Dermis microvascular lymphatic vessel endothelial cell (primary cell): ENCODE measurements at regions not wholly inside any gene's neighbourhood (a gene's known extent, or its start where the extent isn't known, plus 50 kb on each side); places are given as distances from the start of the nearest gene placed in this dataset.

Experiments used
- DNase-seq, 2 donors: peaks; one replicate each; pipeline versions ENCODE4 v3.0.0 to v3.0.0-alpha.2; 2010; ENCODE audit warnings: low read depth in 2 of 2

- DNase-seq = no peak
Observed at GRCh38 chr6:67391955-67392354, 1243.1 kb upstream of the ADGRB3 start.

- no peak for DNase-seq
Observed at GRCh38 chr6:67369679-67370078, 1265.4 kb upstream of the ADGRB3 start.

- no peak for DNase-seq
Observed at GRCh38 chr6:67362976-67363375, 1272.1 kb upstream of the ADGRB3 start.

- DNase-seq = no peak
Observed at GRCh38 chr6:67361264-67361663, 1273.8 kb upstream of the ADGRB3 start.

GRCh38 chr6:67358241-67358640 lies 1276.8 kb upstream of the ADGRB3 start:
- DNase-seq = no peak

- no peak for DNase-seq
Observed at GRCh38 chr6:67353861-67354260, 1281.2 kb upstream of the ADGRB3 start.

- no peak for DNase-seq
Observed at GRCh38 chr6:67352717-67353116, 1282.4 kb upstream of the ADGRB3 start.

GRCh38 chr6:67350729-67351128 lies 1284.4 kb upstream of the ADGRB3 start:
- DNase-seq = no peak

GRCh38 chr6:67345946-67346345 lies 1289.1 kb upstream of the ADGRB3 start:
- DNase-seq = no peak

- no peak for DNase-seq
Observed at GRCh38 chr6:67336014-67336413, 1299.1 kb upstream of the ADGRB3 start.

GRCh38 chr6:67331304-67331703 lies 1303.8 kb upstream of the ADGRB3 start:
- no peak for DNase-seq

- no peak for DNase-seq
Observed at GRCh38 chr6:67328269-67328668, 1306.8 kb upstream of the ADGRB3 start.

GRCh38 chr6:67300430-67301040 lies 1334.5 kb upstream of the ADGRB3 start:
- DNase-seq = no peak

- no peak for DNase-seq
Observed at GRCh38 chr6:67292169-67292568, 1342.9 kb upstream of the ADGRB3 start.

GRCh38 chr6:67287566-67287965 lies 1347.5 kb upstream of the ADGRB3 start:
- DNase-seq = no peak

- no peak for DNase-seq
Observed at GRCh38 chr6:67285770-67286495, 1349.1 kb upstream of the ADGRB3 start.

GRCh38 chr6:67277312-67277711 lies 1357.8 kb upstream of the ADGRB3 start:
- DNase-seq = no peak

GRCh38 chr6:67265996-67266921 lies 1368.8 kb upstream of the ADGRB3 start:
- no peak for DNase-seq

GRCh38 chr6:67252663-67253062 lies 1382.4 kb upstream of the ADGRB3 start:
- DNase-seq = no peak

- no peak for DNase-seq
Observed at GRCh38 chr6:67248077-67248476, 1387.0 kb upstream of the ADGRB3 start.

GRCh38 chr6:67244037-67244436 lies 1391.0 kb upstream of the ADGRB3 start:
- no peak for DNase-seq

GRCh38 chr6:67237277-67237676 lies 1397.8 kb upstream of the ADGRB3 start:
- no peak for DNase-seq
